PC-9 (cell line): ENCODE measurements at regions not wholly inside any gene's neighbourhood (a gene's known extent, or its start where the extent isn't known, plus 50 kb on each side); places are given as distances from the start of the nearest gene placed in this dataset.

Experiments
- EZH2 ChIP-seq: fragments of 200-600 bp; sonication (generic); IDR thresholded peaks from 2 replicates; pipeline ENCODE4 v1.8.0; 2017; ENCODE audit warnings: antibody characterized with exemption, low read depth
- TF ChIP-seq, protein P1 (sequence below): fragments of 200-600 bp; sonication (generic); conservative IDR thresholded peaks from 2 replicates; pipeline ENCODE4 v1.6.1; 2017; ENCODE audit warnings: mixed run types, antibody characterized with exemption, mild to moderate bottlenecking, moderate library complexity

DNA sequence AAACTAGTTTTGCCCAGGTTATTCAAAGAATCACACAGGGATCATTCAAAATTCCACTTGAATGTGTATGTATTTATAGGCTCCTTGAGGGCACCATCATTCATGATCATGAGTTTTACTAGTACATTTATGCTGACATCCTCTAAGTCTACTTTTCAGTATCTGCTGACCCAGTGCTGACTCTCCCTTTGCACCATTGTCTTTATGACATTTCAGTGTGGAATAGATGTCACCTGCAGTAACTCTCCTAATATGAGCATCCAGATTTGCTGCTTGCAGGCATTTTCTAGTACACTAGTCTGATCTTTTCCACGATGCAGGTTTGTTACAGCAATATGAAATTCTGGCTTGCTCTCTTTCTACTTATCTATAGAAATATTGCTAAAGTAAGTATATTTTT, 1603.5 kb downstream of the SI start:
- TF ChIP-seq EZH2, result no peak
- TF ChIP-seq, protein P1, sequence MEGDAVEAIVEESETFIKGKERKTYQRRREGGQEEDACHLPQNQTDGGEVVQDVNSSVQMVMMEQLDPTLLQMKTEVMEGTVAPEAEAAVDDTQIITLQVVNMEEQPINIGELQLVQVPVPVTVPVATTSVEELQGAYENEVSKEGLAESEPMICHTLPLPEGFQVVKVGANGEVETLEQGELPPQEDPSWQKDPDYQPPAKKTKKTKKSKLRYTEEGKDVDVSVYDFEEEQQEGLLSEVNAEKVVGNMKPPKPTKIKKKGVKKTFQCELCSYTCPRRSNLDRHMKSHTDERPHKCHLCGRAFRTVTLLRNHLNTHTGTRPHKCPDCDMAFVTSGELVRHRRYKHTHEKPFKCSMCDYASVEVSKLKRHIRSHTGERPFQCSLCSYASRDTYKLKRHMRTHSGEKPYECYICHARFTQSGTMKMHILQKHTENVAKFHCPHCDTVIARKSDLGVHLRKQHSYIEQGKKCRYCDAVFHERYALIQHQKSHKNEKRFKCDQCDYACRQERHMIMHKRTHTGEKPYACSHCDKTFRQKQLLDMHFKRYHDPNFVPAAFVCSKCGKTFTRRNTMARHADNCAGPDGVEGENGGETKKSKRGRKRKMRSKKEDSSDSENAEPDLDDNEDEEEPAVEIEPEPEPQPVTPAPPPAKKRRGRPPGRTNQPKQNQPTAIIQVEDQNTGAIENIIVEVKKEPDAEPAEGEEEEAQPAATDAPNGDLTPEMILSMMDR, result no peak
